ENCODE measurements at regions not wholly inside any gene's neighbourhood (a gene's known extent, or its start where the extent isn't known, plus 50 kb on each side); places are given as distances from the start of the nearest gene placed in this dataset.

- Histone ChIP-seq H3K4me3 (no peak overlapping the region), H3K36me3 (no peaks in the 10 kb centered on the region), H3K9me3 (no peaks in the 10 kb centered on the region), H3K27ac (no peak overlapping the region), H3K4me1 (no peaks in the 10 kb centered on the region), H3K27me3 (peaks cover 0 to 11% of the 10 kb centered on the region in 2 donors)
- no peak for TF ChIP-seq CTCF (IDR thresholded peaks at IDR 0.05)
- intact Hi-C loops (cut with DNase I; ENCODE audit: low total_unique reads) = loop anchor here (10.0 kb wide), 1 partner anchor 1194 kb away; no protein-coding TSS in a partner anchor
- no peak for DNase-seq
These were observed 131.6 kb upstream of the SLC24A2 start for GRCh38 chr9:19920401-19920800.

- H3K27ac ChIP-seq = no peak overlapping the region
- DNase-seq = no peak
- intact Hi-C loops (cut with DNase I; ENCODE audit: low total_unique reads) = no loop called here
- H3K4me3 ChIP-seq = no peak overlapping the region
- H3K36me3 ChIP-seq = no peaks in the 10 kb centered on the region
- peaks cover 0 to 11% of the 10 kb centered on the region in 2 donors for H3K27me3 ChIP-seq
- no peaks in the 10 kb centered on the region for H3K9me3 ChIP-seq
- no peak for TF ChIP-seq CTCF (IDR thresholded peaks at IDR 0.05)
- no peaks in the 10 kb centered on the region for H3K4me1 ChIP-seq
These were observed 129.8 kb upstream of the SLC24A2 start for GRCh38 chr9:19918630-19919029.

DNA sequence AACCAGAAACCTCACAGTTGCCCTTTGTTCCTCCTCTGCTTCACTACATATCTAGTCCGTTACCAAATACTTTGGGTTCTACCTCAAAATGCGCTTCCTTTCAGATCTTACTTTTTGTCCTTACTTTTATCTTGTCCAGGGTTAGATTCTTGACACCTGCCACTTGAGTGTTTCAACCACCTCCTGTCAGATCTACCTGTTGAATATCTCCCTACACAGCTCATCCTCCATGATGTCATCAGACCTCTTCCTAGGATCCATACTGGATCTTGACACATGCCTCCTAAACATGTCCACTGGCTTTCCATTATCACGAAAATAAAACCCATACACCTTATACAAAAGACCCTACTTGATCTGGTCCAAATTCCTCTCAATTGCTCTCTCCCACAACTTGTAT lies 125.2 kb upstream of the SLC24A2 start:
- H3K4me1 ChIP-seq = no peaks in the 10 kb centered on the region
- H3K4me3 ChIP-seq = no peak overlapping the region
- no peak overlapping the region for H3K27ac ChIP-seq
- intact Hi-C loops (cut with DNase I; ENCODE audit: low total_unique reads) = no loop called here
- no peak for DNase-seq
- TF ChIP-seq CTCF (IDR thresholded peaks at IDR 0.05) = no peak
- H3K9me3 ChIP-seq = no peaks in the 10 kb centered on the region
- H3K36me3 ChIP-seq = no peaks in the 10 kb centered on the region
- no peaks in the 10 kb centered on the region for H3K27me3 ChIP-seq

DNA sequence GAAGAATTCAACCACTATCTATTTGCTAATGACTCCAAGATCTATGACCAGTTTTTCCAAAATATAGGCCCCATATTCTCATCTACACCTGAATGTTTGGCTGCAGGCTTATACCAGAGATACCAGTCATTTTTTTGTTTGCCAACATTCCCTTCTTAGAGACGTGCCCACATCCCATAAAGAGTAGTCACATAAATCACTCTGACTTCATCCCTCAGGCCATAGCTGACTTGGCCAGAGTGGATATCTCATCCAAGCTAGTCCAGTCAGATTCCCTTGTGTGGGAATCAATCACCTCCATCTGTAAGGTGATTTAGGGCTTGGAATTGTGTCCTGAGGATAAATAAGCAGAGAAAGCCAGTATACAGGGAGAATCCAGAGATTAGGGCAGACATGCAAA lies 124.3 kb upstream of the SLC24A2 start:
- intact Hi-C loops (cut with DNase I; ENCODE audit: low total_unique reads) = no loop called here
- Histone ChIP-seq H3K27me3 (no peaks in the 10 kb centered on the region), H3K4me1 (no peaks in the 10 kb centered on the region), H3K27ac (no peak overlapping the region), H3K36me3 (no peaks in the 10 kb centered on the region), H3K4me3 (no peak overlapping the region), H3K9me3 (no peaks in the 10 kb centered on the region)
- no peak for TF ChIP-seq CTCF (IDR thresholded peaks at IDR 0.05)
- DNase-seq = no peak

GRCh38 chr9:19903076-19903475 lies 114.2 kb upstream of the SLC24A2 start:
- H3K4me1 ChIP-seq = no peaks in the 10 kb centered on the region
- TF ChIP-seq CTCF (IDR thresholded peaks at IDR 0.05) = no peak
- H3K27me3 ChIP-seq = no peaks in the 10 kb centered on the region
- no peak for DNase-seq
- no peaks in the 10 kb centered on the region for H3K9me3 ChIP-seq
- intact Hi-C loops (cut with DNase I; ENCODE audit: low total_unique reads) = no loop called here
- H3K27ac ChIP-seq = no peak overlapping the region
- H3K36me3 ChIP-seq = no peaks in the 10 kb centered on the region
- H3K4me3 ChIP-seq = no peak overlapping the region

GRCh38 chr9:19901586-19901985 lies 112.7 kb upstream of the SLC24A2 start:
- no peaks in the 10 kb centered on the region for H3K4me1 ChIP-seq
- no peak overlapping the region for H3K4me3 ChIP-seq
- no peak overlapping the region for H3K27ac ChIP-seq
- DNase-seq = no peak
- H3K9me3 ChIP-seq = no peaks in the 10 kb centered on the region
- no peak for TF ChIP-seq CTCF (IDR thresholded peaks at IDR 0.05)
- intact Hi-C loops (cut with DNase I; ENCODE audit: low total_unique reads) = no loop called here
- H3K27me3 ChIP-seq = no peaks in the 10 kb centered on the region
- no peaks in the 10 kb centered on the region for H3K36me3 ChIP-seq

Measured in tibial artery (tissue), 4 donors.